Left kidney (tissue), 1 donor: ENCODE measurements at regions not wholly inside any gene's neighbourhood (a gene's known extent, or its start where the extent isn't known, plus 50 kb on each side); places are given as distances from the start of the nearest gene placed in this dataset.
A peak's percentile ranks its signal among the peaks of the same experiment; 100 is the strongest.
"Not testable (repeated sequence)": the region's sequence is repeated elsewhere in the genome, so short reads cannot be mapped to it uniquely, and the experiment has no call there.

Source experiments
- DNase-seq: peaks from one replicate; pipeline ENCODE4 v3.0.0-alpha.2; 2013

DNA sequence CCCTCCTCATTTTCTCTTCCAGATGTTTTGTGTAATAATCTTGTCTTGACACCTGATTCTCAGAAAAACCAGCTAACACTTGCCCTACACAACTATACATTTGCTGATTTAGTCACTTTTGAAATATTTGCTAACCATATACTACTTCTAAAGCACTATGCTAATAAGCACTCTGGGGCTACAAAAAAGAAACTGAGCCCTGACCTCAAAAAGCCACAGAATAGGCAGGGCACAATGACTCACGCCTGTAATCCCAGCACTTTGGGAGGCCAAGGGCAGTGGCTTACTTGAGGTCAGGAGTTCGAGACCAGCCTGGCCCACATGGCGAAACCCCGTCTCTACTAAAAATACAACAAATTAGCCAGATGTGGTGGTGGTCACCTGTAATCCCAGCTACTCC is 266.0 kb downstream of the RAD51AP2 start:
- DNase-seq = no peak

DNA sequence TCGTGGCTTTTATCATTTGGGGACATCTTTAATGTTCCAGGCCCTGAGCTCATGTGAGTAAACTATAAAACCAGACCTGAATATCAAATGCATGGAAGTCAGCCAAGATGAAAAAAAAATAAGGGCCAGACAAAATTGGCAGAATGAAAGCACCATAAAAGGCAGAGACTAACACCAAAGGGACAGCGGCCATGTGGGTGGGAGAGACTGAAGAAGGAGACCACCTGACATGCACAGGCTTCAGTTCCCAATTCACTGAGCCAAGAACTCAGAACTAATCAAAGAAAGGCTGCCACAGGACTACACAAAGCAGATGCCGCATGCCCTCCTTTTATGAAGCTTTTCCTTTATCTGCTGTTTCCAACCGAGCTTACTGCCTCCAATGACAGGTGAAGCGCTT is 267.1 kb downstream of the RAD51AP2 start:
- no peak for DNase-seq

DNA sequence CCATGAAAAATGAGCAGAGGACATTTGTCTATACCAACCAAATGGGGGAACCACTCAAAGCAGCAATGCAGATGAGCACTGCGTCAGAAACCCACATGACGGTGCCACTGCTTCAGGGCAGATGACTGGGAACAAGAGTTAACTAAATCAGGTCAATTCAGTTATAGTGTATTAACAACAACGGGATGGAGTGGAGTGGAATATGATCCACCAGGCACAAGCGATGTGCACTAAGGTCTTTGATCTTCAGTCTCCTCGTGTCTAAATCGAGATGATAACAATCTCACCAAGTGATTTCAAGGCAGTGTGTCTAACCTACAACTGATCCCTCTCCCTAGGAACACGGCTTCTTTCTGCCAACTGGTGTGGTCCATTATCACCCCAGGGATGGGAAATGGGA is 269.0 kb downstream of the RAD51AP2 start:
- DNase-seq = no peak

DNA sequence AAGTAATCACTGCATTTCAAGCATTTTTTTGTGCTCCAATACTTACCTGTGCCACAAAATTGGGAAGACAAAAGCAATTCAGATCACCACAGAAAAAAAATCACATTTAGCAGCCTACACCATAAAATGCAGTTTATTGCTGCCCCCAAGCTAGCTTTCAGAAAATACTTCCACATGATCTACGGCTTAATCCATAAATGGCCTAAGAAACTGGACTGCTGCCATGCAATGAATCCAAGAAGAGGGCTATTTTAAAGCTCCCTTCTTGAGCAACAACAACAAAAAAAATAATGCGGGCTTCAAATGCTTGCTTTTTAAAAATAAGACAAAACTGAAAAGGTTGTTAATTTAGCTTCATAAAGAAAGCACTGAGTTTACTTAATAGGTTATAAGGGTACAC is 272.3 kb downstream of the RAD51AP2 start:
- DNase-seq = peak; percentile 31

DNA sequence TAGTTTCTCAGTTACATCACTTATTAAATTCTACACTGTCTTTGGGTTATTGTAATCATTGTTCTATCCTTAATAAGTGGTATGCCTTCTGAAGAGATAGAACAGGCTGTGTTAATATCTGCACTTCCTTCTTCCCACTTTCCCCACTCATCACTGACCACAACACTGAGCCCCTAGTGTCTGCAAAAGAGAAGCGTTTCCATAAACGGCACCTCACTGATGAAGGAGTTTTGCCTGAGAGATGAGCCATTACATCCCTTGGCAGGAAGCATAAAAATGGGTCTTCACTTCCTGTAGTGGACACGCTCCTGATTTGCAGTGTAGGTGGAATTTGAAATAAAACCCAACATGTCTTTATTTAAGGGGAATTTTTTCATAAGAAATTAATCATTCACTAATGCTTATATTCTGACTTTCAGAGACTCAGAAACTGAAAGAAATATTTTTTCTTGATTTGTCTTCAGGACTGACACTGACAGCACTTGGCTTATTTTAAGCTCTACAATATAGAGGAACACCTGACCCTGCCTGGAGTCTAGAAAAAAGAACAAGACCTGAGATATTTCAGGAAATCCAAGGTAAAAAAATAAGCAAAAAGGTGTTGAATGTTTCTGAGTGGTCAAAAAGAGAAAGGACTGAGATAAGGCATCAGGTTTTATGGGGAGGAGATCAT is 275.3 kb downstream of the RAD51AP2 start:
- no peak for DNase-seq

DNA sequence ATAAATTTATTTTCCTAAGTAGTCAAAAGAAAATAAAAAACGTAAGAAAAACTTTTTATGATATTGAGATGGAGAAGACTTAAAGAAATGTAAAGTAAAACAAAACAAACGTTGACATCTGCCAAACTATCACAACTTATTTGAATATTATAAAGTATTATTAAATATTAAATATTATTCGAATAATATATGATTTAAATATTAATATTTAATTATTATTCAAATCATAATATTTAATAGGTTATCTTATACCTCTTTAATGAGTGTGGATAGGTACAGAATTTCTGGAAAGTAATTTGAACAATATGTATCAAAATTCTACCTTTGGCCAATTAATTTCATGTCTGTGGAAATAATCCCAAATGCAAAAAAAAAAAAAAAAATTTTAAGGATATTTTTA is 278.7 kb downstream of the RAD51AP2 start:
- DNase-seq = no peak

DNA sequence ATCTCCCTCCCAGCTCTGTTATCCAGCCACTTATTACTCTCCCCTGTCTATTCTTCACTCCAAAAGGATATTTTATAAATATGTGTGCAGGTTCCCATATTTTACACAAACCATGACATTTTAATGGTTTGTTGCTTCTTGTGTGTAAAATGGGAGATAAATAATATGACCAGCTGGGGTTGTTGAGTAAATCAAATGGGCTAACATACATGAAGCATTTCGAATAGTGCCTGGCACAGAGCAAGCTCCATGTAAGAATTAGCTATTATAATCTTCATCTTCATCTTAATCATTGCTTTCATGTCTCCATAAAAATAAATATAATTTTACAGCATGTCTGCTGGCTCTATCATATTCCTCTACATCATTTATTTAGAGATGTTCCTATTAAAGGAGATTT is 283.1 kb downstream of the RAD51AP2 start:
- no peak for DNase-seq

DNA sequence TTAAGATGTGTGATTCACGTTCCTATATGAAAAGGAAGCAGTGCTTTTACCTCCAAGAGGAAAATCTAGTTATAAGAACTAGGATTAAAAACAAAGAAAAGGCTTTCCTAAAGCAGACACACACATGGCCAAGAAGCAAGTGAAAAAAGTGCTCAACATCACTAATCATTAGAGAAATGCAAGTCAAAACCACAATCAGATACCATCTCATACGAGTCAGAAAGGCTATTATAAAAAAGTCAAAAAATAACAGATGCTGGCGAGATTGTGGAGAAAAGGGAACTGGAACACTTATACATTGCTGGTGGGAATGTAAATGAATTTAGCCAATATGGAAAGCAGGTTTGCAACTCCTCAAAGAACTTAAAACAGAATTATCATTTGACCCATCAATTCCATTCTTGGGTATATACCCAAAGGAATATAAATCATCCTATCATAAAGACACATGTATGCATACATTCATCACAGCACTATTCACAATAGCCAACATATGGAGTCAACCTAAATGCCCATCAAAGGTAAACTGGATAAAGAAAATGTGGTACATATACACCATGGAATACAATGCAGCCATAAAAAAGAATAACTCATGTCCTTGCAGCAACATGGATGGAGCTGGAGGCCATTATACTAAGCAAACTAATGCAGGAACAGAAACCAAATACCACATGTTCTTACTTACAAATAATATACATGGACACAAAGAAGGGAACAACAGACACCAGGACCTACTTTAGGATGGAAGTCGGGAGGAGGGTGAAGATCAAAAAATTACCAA is 285.3 kb downstream of the RAD51AP2 start:
- no peak for DNase-seq

DNA sequence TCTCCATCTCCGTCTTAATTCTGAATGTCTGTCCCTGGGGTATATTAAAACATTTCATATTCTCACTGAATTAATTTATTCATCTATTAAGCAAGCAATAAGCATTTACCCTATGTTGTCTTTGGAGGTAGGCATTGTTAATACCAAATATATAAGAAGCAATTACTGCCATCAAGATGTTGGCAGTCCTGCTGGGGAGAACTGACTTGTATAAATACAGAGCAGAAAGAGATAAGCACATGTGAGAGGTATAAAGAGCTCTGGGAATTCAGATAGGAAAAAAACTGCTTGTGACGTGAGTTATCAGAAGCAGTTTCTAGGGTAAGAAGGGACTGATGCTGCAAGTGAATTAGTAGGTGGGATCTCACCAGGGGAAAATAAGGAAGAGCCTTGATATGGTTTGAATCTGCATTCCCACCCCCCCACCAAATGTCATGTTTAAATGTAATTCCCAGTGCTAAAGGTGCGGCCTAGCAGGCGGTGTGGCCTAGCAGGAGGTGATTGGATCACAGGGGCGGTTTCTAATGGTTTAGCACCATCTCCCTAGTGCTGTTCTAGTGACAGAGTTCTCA is 286.8 kb downstream of the RAD51AP2 start:
- DNase-seq = no peak

DNA sequence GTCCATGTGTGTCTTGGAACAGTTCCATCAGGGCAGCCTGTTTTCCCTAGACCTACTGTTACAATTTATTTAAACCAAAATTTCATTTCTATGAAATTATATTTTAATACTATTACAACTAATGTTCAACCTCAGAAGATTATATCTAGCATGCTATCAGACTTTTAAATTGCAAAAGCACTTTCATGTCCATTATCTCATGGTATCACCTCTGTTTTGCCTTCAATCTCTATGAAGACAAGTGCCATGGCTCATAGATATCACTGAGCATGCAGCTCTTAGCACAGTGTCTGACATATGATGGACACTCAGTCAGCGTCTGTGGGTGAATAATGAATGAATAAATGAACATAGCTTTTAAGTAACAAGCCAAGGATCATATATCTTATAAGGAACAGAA is 288.8 kb downstream of the RAD51AP2 start:
- no peak for DNase-seq

DNA sequence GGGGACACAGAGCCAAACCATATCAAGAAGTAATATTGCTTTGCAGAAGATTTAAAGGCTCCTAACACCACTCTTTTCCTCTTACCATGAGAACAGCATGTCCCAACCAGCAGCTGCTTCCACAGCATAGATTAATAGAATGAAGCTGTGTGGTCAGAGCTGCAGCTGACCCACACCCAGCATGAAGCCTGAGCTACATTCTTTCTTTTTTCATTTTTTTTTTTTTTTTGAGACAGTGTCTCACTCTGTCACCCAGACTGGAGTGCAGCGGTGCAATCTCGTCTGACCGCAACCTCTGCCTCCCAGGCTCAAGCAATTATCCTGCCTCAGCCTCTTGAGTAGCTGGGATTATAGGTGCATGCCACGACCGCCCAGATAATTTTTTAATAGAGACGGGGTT is 289.8 kb downstream of the RAD51AP2 start:
- no peak for DNase-seq

DNA sequence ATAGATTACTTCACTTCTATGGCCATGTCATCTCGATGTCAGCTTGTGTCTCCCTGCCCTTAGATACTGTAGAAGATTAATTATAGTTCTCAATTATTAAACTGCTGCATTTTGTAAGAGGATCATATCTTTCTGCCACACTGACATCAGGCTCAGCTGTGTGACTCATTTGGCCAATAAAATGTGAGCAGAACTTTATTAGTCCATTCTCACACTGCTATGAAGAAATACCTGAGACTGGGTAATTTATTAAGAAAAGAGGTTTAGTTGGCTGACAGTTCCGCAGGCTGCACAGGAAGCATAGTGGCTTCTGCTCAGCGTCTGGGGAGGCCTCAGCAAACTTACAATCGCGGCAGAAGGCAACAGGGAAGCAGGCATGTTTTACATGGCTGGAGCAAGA is 290.4 kb downstream of the RAD51AP2 start:
- no peak for DNase-seq

DNA sequence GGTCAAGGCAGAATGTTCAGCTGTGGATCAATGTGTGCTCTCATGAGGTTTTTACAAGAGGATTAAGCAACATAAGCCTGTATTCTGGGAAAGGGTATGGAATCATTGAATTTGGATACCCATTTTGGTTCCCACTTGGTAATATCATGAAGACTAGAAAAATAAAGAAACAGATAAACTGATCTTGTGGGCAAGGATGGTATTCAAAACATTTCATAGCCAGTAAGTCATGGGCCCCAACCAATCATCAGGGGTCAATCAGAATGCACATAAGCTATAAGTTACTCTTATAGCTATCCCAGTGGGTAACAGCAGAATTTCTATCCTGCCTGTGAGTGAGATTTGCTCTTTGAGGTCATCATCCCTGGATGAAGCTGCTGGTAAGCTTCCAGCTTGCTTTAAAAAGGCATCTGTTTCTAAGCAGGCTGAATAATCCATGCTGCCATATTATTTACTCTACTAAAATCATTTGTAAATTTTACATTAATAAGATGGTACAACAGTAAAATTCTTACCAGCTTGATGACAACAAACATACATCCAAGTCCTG is 291.2 kb downstream of the RAD51AP2 start:
- no peak for DNase-seq

DNA sequence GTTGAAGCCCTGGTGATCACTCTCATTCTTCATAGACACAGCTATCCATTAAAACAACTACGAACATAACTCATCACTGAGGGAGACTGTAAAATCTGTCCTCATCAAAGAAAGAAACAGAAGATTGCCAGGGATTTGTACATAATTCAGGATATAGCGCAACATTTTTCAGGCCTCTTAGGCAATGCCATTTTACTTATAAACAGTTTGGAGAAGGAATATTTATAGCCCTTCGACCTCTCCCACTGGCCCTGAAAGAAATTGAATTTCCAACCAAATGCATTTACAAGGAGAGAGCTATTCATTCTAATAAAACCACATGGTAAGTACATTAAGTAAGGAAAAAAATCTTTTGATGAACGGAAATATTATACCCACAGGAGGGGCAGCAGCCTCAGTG is 295.0 kb downstream of the RAD51AP2 start:
- peak; percentile 12 for DNase-seq

DNA sequence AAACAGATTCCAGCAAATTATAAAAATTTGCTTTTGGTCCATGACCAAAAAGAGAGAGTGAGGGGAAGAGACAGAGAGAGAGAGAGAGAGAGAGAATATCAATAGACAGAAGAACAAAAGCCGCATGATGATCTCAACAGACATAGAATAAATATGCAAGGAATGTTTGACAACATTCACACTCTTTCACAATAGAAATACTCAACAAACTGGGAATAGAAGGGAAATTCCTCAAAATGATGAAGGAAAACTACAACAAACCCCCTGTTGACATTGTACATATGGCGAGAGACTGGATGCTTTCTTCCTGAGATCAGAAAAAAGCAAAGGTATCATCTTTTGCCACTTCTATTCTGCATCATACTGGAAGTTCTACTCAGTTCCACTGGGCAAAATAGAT is 309.7 kb downstream of the RAD51AP2 start:
- DNase-seq = no peak

DNA sequence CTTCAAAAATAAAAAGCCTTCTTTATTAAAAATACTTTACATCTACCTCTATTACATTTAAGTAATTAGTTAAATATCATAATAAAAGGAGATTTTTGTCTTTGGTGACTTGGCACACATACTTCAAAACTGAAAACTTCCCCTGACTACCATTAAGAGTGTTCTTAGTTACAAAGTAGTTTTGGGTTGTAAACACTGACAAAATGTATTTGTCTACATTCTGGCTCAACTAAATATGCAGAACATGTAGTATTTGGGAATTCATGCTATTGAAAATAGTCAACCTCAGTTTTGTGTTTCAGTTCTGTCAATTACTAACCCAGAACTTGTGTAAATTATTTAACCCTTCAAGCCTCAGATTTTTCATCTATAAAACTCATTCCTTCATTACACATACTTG is 311.5 kb downstream of the RAD51AP2 start:
- DNase-seq = no peak

DNA sequence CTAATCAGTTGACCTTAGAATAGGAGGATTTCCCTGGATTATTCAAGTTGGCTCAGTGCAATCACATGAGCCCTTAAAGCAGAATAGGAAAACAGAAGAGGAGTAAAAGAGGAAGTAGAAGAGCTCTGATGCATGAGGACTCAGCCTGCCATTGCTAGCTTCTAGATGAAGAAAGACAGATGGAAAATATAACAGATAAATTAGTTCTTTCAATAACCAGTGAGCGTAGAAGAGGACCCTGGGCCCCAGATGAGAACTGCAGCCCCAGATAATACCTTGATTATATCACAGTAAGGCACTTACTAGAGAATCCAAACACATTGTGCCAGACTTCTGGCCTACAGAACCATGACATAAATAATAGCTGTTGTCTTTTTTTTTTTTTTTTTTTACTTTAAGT is 314.0 kb downstream of the RAD51AP2 start:
- DNase-seq = not testable (repeated sequence)

DNA sequence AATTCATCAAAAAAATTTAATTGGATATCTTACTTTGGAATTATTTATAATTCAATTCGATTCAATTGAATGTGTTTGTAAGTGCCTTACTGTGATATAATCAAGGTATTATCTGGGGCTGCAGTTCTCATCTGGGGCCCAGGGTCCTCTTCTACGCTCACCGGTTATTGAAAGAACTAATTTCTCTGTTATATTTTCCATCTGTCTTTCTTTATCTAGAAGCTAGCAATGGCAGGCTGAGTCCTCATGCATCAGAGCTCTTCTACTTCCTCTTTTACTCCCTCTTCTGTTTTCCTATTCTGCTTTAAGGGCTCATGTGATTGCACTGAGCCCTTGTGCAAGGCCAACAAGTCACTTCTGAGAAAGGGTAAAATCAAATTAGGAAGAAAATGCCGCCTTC is 315.6 kb downstream of the RAD51AP2 start:
- not testable (repeated sequence) for DNase-seq

DNA sequence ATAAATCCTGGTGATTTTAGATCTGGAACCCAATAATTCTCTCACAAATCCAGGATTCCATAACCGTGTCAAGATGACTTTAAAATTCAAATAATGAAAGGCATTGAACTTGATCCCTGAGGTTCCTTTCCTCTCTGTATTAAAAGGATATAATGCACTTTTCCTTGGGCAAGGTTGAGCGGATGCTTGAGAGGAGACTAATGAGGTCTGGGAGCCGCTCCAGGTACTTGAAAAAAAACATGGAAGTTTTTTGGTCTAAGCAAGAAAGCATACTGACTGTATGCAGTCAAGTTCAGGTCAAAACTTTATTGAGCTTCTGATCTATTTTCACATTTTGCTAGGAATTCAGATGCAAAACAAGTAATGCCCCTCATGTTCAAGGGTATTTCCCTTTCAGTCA is 318.5 kb downstream of the RAD51AP2 start:
- no peak for DNase-seq

DNA sequence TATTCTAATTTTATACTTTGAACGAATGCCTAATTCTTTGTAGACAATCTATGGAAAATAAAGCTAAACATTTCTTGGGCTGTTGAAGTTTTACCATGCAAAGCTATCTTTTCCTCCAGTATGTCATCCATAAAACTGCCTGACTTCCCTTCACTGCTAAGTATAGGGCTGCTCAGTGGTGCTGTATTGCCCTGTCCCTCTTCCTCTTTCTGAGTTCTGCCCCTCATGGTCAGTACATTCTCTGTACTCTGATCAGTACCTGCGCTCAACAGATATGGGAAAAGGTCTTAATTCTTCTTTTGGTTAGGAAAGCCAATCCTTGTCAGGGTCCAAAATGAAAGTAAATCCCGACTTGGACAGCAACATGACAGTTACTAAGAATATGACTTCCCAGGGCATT is 321.9 kb downstream of the RAD51AP2 start:
- no peak for DNase-seq

DNA sequence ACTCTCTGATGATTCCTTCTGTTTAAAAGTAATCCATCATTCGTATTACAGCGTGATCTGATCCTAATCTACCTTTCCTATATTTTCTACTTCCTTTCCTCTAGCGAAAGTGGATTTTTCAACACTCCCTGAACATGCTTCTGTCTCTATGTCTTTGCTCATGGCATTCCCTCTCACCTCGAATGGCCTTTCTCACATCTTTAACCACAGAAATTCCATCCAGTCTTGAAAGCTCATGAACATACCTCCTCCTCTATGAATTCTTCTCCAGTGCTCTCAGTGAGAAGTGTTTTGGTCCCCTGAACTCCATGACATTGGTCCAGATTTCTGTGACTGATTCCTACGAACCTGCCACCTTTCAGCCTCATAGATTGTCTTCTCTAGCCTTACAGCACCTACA is 323.2 kb downstream of the RAD51AP2 start:
- no peak for DNase-seq

DNA sequence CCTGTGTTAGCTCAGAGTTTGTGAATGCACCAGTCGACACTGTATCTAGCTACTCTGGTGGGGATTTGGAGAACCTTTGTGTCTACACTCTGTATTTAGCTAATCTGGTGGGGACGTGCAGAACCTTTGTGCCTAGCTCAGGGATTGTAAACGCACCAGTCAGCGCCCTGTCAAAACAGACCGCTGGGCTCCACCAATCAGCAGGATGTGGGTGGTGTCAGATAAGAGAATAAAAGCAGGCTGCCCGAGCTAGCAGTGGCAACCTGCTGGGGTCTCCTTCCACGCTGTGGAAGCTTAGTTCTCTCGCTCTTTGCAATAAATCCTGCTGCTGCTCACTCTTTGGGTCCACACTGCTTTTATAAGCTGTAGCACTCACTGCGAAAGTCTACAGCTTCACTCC is 324.2 kb downstream of the RAD51AP2 start:
- no peak for DNase-seq

DNA sequence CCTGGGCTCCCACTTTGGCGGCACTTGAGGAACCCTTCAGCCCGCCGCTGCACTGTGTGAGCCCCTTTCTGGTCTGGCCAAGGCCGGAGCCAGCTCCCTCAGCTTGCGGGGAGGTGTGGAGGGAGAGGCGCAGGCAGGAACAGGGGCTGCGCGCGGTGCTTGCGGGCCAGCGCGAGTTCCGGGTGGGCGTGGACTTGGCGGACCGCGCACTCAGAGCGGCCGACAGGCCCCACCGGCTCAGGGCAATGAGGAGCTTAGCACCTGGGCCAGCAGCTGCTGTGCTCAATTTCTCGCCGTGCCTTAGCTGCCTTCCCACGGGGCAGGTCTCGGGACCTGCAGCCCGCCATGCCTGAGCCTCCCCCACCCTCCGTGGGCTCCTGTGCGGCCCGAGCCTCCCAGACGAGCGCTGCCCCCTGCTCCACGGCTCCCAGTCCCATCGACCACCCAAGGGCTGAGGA is 324.8 kb downstream of the RAD51AP2 start:
- not testable (repeated sequence) for DNase-seq
